Right lobe of liver (tissue), 4 donors: ENCODE measurements at regions not wholly inside any gene's neighbourhood (a gene's known extent, or its start where the extent isn't known, plus 50 kb on each side); places are given as distances from the start of the nearest gene placed in this dataset.

ENCODE experiments used
- POLR2A ChIP-seq: fragments of 450-650 bp; IDR thresholded peaks from one replicate; pipeline ENCODE4 v1.6.1; 2017; ENCODE audit warnings: antibody characterized with exemption, mild to moderate bottlenecking
- TF ChIP-seq, protein P1 (sequence below), 4 donors: fragments of 200-600 bp in 3 of 4; fragments of 450-650 bp in 1 of 4; IDR thresholded peaks; one replicate each; pipeline versions ENCODE4 v1.5.1 to v1.8.0; 2016 to 2022; ENCODE audit warnings: antibody characterized with exemption in 4 of 4, mild to moderate bottlenecking in 2 of 4
- donor health status: DM: no; HTN: no; CAD: no.
- donor health status: DM: no; HTN: no; CAD: no.
- donor health status: DM: no; HTN: yes; CAD: no.

DNA sequence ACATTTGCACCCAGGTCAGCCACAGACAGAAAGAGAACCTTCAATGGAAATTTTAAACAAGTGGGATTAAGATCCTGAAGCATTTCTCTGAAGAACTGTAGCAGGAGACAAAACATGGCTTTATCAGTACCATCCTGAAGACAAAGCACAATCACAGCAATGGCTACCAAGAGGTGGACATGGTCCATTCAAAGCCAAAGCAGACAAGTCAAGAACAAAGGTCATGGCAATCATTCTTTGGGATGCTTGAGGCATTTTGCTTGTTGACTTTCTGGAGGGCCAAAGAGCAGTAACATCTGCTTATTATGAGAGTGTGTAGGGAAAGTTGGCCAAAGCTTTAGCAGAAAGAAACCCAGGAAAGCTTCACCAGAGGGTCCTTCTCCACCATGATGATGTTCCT lies 248.2 kb downstream of the TOX3 start:
- TF ChIP-seq, protein P1, sequence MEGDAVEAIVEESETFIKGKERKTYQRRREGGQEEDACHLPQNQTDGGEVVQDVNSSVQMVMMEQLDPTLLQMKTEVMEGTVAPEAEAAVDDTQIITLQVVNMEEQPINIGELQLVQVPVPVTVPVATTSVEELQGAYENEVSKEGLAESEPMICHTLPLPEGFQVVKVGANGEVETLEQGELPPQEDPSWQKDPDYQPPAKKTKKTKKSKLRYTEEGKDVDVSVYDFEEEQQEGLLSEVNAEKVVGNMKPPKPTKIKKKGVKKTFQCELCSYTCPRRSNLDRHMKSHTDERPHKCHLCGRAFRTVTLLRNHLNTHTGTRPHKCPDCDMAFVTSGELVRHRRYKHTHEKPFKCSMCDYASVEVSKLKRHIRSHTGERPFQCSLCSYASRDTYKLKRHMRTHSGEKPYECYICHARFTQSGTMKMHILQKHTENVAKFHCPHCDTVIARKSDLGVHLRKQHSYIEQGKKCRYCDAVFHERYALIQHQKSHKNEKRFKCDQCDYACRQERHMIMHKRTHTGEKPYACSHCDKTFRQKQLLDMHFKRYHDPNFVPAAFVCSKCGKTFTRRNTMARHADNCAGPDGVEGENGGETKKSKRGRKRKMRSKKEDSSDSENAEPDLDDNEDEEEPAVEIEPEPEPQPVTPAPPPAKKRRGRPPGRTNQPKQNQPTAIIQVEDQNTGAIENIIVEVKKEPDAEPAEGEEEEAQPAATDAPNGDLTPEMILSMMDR (IDR thresholded peaks at IDR 0.05): no peak
- TF ChIP-seq POLR2A: no peak
